ENCODE measurements at regions not wholly inside any gene's neighbourhood (a gene's known extent, or its start where the extent isn't known, plus 50 kb on each side); places are given as distances from the start of the nearest gene placed in this dataset.

DNA sequence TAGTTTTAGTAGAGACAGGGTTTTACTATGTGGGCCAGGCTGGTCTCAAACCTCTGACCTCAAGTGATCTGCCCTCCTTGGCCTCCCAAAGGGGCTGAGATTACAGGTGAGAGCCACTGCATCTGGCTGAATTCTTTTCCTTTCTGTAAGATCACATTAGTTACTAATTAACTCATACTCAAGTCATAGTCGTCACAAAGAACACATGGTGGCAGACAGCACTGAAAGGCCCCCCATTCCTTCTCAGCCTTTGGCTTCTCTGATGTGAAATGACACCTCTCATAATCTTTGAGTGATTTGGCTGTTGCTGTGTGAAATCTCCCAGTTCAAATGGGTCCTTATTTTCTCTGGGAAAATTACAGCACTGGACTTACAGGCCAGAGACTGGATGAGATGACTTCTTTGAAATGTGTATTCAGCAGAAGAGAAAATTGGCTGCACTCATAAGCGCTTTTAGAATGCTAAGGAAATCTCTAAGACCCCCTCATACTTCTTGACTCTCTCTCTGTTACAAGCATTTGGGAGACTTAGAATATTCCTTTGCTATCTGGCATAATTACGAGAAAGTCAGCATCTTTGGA lies 764.8 kb downstream of the RNF144A start:
- TF ChIP-seq, protein P1, sequence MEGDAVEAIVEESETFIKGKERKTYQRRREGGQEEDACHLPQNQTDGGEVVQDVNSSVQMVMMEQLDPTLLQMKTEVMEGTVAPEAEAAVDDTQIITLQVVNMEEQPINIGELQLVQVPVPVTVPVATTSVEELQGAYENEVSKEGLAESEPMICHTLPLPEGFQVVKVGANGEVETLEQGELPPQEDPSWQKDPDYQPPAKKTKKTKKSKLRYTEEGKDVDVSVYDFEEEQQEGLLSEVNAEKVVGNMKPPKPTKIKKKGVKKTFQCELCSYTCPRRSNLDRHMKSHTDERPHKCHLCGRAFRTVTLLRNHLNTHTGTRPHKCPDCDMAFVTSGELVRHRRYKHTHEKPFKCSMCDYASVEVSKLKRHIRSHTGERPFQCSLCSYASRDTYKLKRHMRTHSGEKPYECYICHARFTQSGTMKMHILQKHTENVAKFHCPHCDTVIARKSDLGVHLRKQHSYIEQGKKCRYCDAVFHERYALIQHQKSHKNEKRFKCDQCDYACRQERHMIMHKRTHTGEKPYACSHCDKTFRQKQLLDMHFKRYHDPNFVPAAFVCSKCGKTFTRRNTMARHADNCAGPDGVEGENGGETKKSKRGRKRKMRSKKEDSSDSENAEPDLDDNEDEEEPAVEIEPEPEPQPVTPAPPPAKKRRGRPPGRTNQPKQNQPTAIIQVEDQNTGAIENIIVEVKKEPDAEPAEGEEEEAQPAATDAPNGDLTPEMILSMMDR (IDR thresholded peaks at IDR 0.05; ENCODE audit: low read depth, low read length, poor library complexity, severe bottlenecking), result no peak
- no peak for TF ChIP-seq EZH2phosphoT487 (IDR thresholded peaks at IDR 0.05; ENCODE audit: borderline replicate concordance, low read length)

All from DOHH2 (cell line).